ENCODE measurements at regions not wholly inside any gene's neighbourhood (a gene's known extent, or its start where the extent isn't known, plus 50 kb on each side); places are given as distances from the start of the nearest gene placed in this dataset.

DNA sequence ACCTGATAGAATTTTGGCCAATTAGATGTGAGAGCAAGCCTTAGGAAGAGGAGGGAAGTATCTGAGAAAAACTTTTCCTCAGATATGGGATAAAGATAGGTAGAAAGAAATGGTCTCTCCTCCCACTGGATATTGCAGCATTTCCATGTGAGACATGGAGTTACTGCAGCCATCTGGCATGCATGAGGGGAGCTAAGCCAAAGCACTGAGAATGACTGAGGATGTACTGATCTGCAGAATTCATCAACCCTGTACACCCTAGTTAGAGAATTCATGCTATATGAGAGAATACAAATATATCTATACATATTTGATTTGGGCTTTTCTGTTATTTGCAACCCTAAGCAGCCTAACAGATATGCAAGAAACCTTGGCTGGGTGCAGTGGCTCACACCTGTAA, 52.5 kb upstream of the RPL34 start:
- no peak for DNase-seq (ENCODE audit: low read depth in 2 of 3, low spot score in 1 of 3)

DNA sequence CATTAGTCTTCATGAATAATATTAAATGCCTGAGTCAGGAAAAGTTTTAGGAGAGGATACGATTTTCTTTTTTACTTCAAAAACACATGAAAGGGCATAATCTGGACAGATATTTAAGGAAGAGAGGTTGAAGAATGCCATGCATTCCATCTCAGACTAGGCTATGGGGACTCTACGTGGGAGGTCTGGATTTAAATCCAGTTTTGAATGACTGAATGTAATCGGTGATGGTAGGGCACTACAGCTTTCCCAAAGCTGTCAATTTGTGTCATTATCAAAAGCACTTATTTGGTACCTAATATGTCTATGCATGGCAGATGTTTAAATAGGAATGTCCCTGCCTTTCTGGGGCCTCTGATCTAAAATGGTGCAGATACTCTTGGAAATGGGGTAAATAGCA, 59.3 kb upstream of the RPL34 start:
- no peak for DNase-seq (ENCODE audit: low read depth in 2 of 3, low spot score in 1 of 3)

DNA sequence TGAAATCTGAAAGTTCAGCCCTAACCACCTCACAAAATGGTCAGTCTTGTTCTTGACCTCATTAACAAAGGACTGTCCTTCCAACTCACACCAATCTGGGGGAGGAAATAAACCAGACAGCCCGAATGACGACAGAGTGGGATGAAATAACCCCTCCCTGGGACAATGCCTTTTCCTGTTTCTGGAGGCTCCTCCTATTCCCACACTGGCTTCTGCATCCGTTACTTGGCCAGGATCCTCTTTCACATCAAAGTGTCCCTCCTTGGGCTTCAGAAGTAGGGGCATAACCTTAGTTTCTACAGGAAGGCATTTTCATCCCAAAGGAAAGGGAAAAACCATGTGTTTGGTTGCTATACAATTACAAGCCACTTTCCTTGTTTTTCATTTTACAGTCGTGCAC, 59.8 kb upstream of the RPL34 start:
- no peak for DNase-seq (ENCODE audit: low read depth in 2 of 3, low spot score in 1 of 3)

DNA sequence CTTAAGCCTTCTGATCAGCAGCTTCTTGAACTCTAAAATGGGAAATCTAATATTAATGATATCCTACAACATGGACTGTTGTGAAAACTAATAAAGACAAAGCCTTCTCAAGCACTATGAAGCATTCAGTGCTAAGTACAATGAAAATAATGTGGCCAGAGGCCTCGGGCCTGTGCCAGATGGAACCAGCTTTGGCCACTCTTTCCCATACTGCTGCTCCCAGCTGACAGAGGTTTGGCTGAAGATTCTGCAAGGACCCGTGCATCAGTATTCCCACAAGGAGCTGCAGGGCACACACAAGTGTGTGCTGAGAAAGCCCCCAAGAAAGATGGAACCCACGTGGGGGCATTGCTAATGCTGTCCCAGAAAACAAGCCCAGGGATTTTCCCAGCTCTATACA, 60.5 kb upstream of the RPL34 start:
- no peak for DNase-seq (ENCODE audit: low read depth in 2 of 3, low spot score in 1 of 3)

DNA sequence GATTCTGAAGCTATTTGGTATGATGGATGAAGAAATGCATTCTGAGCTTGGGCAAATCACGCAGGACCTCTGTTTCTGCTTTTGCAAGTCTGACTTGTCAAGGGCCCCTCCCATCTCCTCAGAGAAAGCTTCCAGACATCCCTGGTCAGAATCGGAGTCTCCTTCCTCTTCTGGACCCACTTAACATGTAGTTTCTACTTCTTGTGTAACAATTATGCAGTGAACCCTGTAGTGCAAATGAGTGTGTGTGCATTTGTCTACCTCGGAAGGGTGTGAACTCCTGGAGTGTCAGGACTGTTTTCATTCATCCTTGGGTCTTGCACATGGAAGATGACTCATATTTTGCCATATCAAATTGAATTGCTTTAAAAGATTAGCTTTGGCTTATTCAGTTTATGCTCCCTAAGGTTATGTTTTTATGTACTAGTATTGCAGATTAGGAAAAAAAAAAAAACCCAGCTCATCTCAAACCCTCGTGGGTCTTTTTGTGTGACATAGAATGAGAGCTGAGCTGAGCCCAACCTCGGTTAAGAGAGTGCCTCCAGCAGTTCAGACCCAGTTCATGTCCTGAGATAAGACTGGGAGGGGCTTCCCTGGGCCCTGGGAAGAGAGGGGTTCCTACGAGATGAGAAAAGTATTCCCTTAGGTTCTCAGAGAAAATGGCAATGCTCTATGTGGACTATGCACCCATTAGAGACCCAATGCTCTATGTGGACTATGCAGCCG, 61.1 kb upstream of the RPL34 start:
- DNase-seq (ENCODE audit: low read depth in 2 of 3, low spot score in 1 of 3), result no peak

DNA sequence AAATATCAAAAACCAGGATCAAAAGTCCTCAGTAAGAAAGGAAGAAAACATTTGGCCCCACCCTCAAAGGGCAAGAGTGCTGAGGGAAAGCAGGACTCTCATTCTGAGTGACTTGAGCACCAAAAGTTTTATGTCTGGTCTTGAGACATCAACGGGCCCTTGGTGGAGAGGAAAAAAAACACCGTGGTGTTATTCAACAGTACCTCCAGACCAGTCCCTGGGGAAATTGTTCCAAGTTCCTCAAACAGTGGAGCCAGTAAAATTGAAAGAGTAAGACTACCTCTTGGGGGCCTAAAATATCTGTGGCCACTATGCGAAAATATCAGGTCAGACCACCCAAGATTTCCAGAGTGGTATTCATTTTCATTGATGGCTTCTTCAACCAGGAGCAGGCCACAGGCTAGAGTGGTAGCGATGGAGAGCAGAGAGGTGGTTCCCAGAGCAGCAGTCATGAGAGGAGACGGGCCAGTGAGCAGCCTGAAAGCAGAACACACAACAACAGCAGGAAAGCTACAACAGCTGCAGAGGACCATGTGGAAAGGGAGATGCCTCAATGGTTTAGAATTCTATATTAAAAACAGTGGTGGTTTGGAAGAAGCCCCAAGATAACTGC, 63.7 kb upstream of the RPL34 start:
- no peak for DNase-seq (ENCODE audit: low read depth in 2 of 3, low spot score in 1 of 3)

DNA sequence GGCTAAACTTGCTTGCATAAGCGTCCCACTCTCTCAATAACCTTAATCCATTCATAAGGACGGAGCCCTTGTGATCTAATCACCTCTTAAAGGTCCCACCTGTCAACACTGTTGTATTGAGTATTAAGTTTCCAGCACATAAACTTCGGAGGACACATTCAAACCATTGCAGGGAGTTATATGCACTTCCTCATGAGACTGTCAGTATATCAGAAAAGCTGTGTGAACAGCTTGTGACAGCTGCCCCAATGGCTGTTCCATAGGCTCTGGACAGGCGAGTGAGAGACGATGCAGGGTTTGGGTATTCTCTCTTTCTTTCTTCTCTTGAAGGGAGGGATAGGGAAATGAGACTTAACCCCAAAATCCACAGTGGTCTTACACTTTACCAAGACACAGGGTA, 64.2 kb upstream of the RPL34 start:
- no peak for DNase-seq (ENCODE audit: low read depth in 2 of 3, low spot score in 1 of 3)

DNA sequence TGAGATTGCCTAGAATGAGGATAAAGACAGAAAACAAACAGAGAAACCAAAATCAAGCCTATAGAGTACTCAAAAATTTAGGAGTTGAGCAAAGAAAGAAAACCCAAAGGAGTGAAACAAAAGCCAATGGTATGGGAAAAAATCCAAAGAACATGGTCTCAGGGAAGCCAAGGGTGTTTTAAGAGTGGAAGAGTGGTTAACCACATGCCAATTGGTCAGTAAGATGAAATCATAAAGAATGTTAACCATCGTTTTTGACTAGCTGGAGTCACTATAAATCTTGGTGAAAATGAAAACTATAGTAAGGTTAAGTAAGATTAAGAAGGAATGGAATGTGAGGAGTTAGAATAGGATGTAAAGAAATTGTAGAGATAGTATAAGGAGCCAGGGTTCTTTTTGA, 64.7 kb upstream of the RPL34 start:
- DNase-seq (ENCODE audit: low read depth in 2 of 3, low spot score in 1 of 3), result no peak

DNA sequence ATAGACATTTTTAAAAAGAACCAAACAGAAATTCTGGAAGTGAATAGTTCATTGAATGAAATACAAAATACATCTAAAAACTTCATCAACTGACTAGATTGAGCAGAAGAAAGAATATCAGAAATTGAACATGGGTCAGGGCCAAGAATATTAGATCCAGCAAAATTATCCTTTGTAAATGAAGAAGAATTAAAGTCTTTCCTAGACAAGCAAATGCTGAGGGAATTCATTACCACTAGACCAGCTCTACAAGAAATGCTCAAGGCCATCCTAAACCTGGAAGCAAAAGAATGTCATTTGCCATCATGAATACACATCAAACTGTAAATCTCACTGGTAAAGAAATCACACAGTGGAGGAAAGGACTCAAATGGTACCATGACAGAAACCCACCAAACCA, 72.7 kb upstream of the RPL34 start:
- DNase-seq (ENCODE audit: low read depth in 2 of 3, low spot score in 1 of 3), result no peak

DNA sequence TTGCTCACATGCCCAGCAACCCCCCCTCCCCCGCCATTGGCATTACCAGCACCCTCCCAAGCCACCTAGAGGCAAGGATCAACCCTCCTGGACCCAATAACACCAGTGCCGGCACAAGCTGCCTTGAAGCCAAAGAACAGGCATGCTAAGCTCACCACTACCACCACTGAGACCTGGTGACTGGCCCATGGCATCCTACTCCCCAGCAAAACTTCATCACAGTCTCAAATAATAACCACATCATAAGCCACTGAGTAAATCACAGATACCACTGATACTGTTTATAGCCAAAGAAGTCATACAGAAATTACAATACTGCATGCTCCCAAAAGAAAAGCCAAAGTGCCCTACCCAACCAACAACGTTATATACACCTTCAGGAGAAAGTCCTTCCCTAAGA, 73.6 kb upstream of the RPL34 start:
- no peak for DNase-seq (ENCODE audit: low read depth in 2 of 3, low spot score in 1 of 3)

DNA sequence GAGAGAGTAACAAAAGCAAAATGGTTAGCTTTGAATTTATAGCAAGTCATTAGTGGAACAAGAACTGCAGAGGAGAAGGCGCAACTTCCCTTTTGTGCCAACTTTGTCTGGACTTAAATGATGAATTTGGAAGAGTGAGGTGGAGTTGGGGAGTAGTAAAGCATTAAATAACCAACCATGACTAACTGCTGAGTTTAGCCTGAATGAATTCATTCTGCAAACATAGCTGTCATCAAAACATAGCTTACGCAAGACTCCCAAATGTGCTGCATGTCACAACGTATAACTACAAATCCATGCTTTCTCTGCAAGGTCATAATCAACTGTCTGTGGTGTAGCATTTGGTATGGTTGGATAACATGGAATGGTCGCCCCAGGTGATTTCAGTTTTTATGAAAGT, 75.9 kb upstream of the RPL34 start:
- no peak for DNase-seq (ENCODE audit: low read depth in 2 of 3, low spot score in 1 of 3)

DNA sequence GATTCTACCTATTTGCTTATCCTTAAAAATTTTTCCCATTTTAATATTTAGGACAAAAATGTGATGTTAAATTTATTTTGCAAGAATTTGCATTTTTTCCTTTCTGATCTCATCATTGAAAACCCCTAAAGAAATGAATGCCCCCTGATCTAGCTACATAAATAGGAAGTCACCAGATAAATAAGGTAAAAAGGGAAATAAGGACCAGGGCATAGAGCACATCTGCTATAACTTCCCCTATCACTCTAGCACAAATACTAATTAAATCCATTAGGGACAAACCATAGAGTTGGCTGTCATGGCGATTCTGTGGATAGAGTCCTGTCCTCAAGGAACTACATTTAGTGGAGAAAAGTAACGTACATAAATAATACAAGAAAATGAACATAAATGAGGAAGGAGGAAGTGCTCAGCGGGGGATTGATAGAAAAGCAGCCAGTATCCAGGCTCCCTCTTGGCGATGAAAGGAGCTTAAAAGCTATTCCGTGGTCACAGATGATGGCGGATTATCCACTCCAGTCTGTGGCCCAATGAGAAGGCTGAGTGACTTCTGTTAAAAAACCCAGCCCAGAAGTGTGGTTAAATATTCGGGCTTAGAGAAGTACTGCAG, 76.9 kb upstream of the RPL34 start:
- no peak for DNase-seq (ENCODE audit: low read depth in 2 of 3, low spot score in 1 of 3)

DNA sequence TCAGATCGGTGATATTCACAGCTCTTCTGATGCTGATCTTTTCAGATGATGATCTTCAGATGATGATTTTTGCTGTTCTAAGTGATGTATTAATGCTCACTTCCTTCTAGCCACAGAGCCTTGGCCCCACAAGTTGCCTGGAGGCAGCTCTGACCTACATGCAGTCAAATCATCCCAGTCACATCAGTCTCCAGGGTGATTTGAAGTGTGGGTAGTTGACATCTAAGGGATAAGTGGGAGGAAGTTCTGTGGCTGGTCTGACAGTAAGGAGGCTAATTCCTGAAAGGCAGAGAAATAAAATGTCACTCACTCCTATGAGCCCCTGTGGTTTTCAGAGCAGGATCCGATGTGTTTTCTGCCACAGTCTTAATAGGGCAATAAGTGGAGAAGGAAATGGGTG, 79.8 kb upstream of the RPL34 start:
- no peak for DNase-seq (ENCODE audit: low read depth in 2 of 3, low spot score in 1 of 3)

DNA sequence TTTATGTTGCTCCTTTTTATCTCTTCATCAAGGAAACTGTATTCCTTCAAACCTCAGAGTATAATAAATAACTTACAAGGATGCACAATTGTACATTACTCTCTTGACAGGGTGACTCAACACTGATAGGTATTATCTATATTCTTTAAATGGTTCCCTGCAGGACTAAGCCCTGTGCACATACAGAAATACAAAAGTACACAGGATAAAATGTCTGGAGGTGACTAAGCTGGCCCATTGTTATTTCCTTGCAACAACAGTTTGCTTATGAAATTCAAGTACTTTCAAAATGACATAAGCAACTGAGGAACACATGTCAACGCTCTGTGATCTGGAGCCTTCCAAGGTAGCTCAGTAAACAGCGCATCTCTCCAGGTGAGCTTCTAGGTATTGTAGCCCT, 83.8 kb upstream of the RPL34 start:
- DNase-seq (ENCODE audit: low read depth in 2 of 3, low spot score in 1 of 3), result no peak

DNA sequence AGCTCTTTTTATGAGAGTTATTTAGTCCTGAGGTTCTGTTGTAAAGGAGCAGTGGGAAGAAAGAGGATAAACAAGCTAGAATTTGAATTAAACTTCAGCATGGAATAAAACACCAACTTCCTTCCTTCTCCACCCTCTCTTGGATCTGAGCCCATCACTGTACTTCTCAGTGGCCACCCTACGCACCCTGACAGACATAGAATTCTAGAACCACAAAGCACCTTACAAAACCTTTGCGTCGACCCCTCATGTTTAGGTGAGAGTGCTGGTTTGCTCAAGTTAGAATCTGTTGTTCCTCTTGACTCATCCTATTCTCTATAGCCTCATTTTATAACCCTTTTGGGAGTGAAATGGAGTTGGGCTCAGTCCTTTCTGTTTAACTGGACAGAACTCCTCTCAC, 84.6 kb upstream of the RPL34 start:
- no peak for DNase-seq (ENCODE audit: low read depth in 2 of 3, low spot score in 1 of 3)

DNA sequence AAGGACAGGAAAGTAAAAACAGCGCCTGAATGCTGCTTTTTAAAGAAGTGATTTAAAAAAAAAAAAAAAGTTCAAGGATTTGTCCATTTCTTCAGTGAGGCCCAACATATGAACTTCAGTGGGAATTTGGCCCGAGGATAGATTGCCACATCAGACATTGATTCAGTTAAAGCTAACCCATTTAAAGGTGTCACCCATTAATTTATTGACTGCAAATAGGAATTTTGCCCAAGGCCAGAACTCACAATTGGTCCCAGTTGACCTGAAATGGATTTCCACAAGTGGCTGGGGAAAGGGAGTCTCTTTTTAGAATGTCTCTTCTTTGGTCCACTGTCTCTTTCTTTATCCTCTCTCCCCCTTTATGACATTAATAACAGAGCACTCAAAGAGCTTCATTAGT, 86.5 kb upstream of the RPL34 start:
- no peak for DNase-seq (ENCODE audit: low read depth in 2 of 3, low spot score in 1 of 3)

DNA sequence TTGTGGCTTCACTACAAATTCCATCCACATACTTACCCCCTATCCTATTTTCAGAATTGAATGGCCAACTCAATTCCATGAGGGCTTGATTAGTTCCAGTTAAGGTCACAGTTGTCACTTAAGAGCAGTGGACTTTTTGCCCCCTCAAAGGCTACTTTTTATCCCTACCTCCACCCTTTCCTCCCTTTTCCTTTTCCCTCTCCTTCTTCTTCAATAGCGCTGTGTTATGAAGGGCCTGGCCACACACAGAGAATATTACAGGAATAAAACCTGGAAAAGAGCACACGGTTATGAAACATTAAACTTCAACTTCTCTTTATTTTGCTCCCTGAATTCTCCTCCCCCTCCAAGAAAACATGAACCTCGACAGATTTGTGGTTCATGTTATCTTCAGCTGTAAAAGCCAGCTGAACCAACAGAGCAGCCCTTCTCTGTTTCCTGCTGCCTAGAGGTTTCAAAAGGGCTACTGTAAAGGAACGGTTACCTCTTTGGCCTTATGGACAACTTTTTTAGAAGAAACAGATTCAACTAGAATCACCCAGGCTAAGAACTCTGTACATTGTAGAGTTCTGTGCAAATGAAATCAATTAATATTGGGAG, 87.0 kb upstream of the RPL34 start:
- DNase-seq (ENCODE audit: low read depth in 2 of 3, low spot score in 1 of 3), result no peak

DNA sequence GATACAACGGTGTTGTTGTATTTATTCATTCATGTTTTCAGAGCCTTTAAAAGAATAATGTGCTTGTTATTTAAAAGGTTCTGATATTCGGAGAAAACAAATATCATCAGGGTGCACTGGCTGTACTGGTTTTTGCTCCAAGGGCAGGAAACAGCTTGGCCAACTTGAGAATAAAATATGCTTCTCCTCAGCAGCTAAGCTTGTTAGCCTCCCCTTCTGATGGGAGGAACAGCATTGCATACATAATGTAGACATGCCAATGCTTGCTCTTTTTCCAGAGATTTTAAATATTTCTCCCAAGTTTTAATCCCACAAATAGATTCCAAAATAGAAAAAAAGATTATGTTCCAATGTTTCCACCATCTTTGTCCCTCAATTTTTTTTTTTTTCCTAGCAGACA, 87.6 kb upstream of the RPL34 start:
- no peak for DNase-seq (ENCODE audit: low read depth in 2 of 3, low spot score in 1 of 3)

DNA sequence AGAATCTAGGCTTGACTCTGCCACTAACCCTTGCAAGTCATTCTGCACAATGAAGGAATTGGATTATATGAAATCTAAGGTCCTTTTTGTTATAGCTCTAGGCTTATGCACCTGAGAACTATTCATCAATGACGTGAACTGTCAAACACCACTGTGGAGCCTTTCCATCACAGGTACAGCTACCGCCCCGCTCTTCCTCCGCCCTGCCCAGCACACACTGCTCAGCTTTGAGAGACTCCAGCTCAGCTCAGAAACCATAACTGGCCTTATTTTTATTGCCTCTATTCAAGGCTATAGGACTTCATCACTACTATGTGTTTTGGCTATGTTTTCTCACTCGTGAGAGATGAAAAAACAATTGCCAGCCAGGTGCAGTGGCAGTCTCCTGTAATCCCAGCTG, 88.2 kb upstream of the RPL34 start:
- no peak for DNase-seq (ENCODE audit: low read depth in 2 of 3, low spot score in 1 of 3)

DNA sequence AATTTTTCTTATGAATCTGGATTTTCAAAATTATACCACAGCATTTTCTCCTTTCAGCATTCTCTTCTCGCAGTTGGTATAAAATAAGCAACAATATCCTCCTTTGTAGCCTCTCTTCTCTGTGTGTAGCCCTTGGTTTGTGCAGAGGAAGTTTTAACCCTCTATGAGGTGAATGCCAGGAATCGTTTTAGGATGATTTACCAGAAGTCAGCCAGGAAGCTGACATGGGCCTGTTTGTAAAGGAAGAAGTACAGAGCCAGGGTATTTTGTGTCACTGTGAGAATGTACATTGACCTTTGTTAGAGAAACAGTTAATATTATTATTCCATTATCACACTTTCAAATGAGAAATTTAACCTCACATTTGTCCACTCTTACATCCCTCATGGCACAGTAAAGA, 88.9 kb upstream of the RPL34 start:
- no peak for DNase-seq (ENCODE audit: low read depth in 2 of 3, low spot score in 1 of 3)

DNA sequence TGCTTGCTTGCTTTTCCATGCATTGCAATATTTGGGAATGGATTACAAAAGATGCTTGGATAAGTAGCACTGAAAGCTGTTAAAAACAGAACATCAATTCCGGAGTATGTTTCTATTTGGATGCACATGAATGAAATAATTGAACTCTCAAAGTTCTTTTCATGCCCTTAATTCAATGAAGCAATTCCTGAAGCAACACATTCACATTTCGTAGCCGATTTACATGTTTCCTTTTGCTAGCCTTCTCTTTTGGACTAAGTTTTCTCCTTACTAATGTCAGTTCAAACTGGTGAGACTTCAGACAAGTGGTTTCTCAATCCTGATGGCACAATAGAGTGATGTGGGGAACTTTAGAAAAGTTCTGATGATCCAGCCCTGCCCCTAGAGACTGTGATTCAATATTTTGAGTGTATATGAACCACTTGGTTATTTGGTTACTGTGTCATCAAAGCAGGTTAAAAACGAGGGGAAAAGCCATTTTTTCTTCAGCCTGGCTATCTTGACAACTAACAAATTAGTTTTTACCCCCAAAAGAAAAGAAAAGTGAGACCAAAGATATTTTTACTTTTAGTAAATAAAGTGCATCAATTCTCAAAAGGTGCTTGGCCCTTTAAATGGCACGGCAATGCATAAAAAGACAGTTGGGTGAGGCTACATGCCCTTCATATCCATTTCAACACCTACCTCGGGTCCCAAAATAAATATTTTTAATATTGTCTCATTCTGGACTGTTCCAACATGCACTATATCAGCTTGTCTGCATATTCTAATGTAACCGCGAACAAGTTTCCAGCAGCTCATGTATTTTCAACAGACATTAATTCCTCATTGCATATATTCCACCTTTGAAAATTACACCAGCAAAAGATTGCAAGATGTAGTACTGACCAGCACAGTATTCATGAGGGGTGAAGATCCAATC, 90.1 kb upstream of the RPL34 start:
- no peak for DNase-seq (ENCODE audit: low read depth in 2 of 3, low spot score in 1 of 3)
